ENCODE measurements at regions not wholly inside any gene's neighbourhood (a gene's known extent, or its start where the extent isn't known, plus 50 kb on each side); places are given as distances from the start of the nearest gene placed in this dataset.

- no peak for DNase-seq (ENCODE audit: extremely low spot score, unreplicated experiment)
- Mint-ChIP-seq H3K9me3 (no peaks in the 10 kb centered on the region), H3K27ac (no peak overlapping the region), H3K27me3 (peaks cover 32% of the 10 kb centered on the region), H3K4me1 (ENCODE audit: unreplicated experiment) (peaks cover 8% of the 10 kb centered on the region), H3K4me3 (no peak overlapping the region), H3K36me3 (no peaks in the 10 kb centered on the region)
- TF ChIP-seq, protein P1, sequence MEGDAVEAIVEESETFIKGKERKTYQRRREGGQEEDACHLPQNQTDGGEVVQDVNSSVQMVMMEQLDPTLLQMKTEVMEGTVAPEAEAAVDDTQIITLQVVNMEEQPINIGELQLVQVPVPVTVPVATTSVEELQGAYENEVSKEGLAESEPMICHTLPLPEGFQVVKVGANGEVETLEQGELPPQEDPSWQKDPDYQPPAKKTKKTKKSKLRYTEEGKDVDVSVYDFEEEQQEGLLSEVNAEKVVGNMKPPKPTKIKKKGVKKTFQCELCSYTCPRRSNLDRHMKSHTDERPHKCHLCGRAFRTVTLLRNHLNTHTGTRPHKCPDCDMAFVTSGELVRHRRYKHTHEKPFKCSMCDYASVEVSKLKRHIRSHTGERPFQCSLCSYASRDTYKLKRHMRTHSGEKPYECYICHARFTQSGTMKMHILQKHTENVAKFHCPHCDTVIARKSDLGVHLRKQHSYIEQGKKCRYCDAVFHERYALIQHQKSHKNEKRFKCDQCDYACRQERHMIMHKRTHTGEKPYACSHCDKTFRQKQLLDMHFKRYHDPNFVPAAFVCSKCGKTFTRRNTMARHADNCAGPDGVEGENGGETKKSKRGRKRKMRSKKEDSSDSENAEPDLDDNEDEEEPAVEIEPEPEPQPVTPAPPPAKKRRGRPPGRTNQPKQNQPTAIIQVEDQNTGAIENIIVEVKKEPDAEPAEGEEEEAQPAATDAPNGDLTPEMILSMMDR (conservative IDR thresholded peaks at IDR 0.05) = no peak
Measured at GRCh38 chr2:7264791-7265190, 347.6 kb downstream of the RNF144A start.

GRCh38 chr2:7265286-7265685, 348.1 kb downstream of the RNF144A start:
- TF ChIP-seq, protein P1 (conservative IDR thresholded peaks at IDR 0.05) = no peak
- Mint-ChIP-seq H3K36me3 (no peaks in the 10 kb centered on the region), H3K4me1 (ENCODE audit: unreplicated experiment) (peaks cover 10% of the 10 kb centered on the region), H3K27ac (no peak overlapping the region), H3K4me3 (no peak overlapping the region), H3K27me3 (peaks cover 32% of the 10 kb centered on the region), H3K9me3 (no peaks in the 10 kb centered on the region)
- no peak for DNase-seq (ENCODE audit: extremely low spot score, unreplicated experiment)

DNA sequence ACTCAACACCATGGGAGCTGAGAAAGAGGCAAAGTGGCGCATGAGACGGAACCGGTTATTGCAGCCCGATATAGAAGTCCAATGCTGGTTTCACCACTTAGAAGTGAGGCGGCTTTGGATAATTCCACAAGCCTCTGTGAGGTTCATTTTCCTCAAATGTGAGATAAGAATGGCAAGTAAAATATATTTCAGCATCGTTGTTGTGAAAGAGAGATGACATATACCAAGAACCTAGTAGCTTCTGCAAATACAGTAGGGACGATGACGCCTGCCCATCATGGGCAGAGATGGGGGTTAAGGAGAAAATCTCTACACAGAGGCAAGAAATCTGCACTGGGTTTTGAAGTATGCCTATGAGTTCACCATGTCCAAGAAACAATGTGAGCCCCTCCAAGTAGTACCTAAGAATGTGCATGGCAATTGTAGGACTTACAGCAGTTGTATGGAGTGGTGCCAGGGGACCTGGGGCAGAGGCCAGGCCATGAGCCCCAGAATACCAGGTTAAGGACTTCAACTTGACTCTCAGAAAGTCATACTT, 352.0 kb downstream of the RNF144A start:
- TF ChIP-seq, protein P1 (conservative IDR thresholded peaks at IDR 0.05) = no peak
- no peaks in the 10 kb centered on the region for H3K36me3 Mint-ChIP-seq

GRCh38 chr2:7270011-7270431, 352.8 kb downstream of the RNF144A start:
- TF ChIP-seq, protein P1 (conservative IDR thresholded peaks at IDR 0.05) = no peak
- Mint-ChIP-seq H3K27me3 (peaks cover 10% of the 10 kb centered on the region), H3K4me1 (ENCODE audit: unreplicated experiment) (peaks cover 17% of the 10 kb centered on the region), H3K4me3 (no peak overlapping the region), H3K27ac (no peak overlapping the region), H3K36me3 (no peaks in the 10 kb centered on the region), H3K9me3 (no peaks in the 10 kb centered on the region)
- DNase-seq (ENCODE audit: extremely low spot score, unreplicated experiment) = no peak

More for the DNA sequence above, 352.0 kb downstream of the RNF144A start:
- Mint-ChIP-seq H3K9me3 (no peaks in the 10 kb centered on the region), H3K27ac (no peak overlapping the region), H3K4me3 (no peak overlapping the region), H3K27me3 (peaks cover 14% of the 10 kb centered on the region), H3K4me1 (ENCODE audit: unreplicated experiment) (peaks cover 14% of the 10 kb centered on the region)
- no peak for DNase-seq (ENCODE audit: extremely low spot score, unreplicated experiment)

DNA sequence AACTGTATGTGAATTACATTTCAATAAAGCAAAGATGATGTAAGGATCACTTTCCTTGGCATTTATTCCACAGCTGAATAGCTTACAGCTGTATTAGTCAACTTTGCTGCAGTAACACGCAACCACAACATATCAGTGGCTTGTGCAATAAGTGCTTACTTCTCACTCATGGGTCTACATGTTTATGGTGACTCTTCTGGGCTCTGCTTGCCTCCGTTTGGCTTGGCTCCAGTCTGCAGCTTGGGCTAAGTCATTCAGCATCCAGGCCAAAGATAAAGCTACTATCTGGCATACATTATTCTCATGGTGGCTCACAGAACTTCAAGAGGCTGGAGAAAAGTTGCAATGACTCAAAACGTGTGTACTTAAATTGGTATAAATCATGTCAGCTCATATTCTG, 355.0 kb downstream of the RNF144A start:
- Mint-ChIP-seq H3K9me3 (no peaks in the 10 kb centered on the region), H3K27ac (no peak overlapping the region), H3K36me3 (no peaks in the 10 kb centered on the region), H3K4me3 (no peak overlapping the region), H3K4me1 (ENCODE audit: unreplicated experiment) (peaks cover 17% of the 10 kb centered on the region), H3K27me3 (peaks cover 3% of the 10 kb centered on the region)
- TF ChIP-seq, protein P1 (conservative IDR thresholded peaks at IDR 0.05) = no peak
- no peak for DNase-seq (ENCODE audit: extremely low spot score, unreplicated experiment)

DNA sequence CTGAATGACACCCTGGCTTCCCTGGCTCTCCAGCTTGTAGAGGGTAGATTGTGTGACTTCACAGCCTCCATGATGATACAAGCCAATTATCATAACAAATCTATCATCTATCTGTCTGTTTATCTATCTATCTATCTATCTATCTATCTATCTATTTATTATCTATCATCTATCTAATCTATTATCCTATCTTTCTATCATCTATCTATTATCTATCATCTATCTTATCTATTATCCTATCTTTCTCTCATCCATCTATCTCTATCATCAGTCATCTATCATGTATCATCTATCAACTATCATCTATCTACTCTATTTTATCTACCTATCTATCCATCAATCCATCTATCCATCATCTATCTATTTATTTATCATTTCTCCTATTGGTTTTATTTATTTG, 361.8 kb downstream of the RNF144A start:
- Mint-ChIP-seq H3K36me3 (no peaks in the 10 kb centered on the region), H3K4me1 (ENCODE audit: unreplicated experiment) (peaks cover 12% of the 10 kb centered on the region), H3K9me3 (no peaks in the 10 kb centered on the region), H3K27me3 (peaks cover 4% of the 10 kb centered on the region), H3K27ac (no peak overlapping the region), H3K4me3 (no peak overlapping the region)
- no peak for DNase-seq (ENCODE audit: extremely low spot score, unreplicated experiment)
- TF ChIP-seq, protein P1 (conservative IDR thresholded peaks at IDR 0.05) = no peak

Data from type B pancreatic cell (in vitro differentiated cells).